Neural progenitor cell (in vitro differentiated cells): ENCODE measurements at regions not wholly inside any gene's neighbourhood (a gene's known extent, or its start where the extent isn't known, plus 50 kb on each side); places are given as distances from the start of the nearest gene placed in this dataset.

Experiments used
- DNase-seq: peaks from one replicate; pipeline ENCODE4 v3.0.0-alpha.2; 2016; ENCODE audit warnings: low spot score
- H2AFZ ChIP-seq: fragments of 200-600 bp; sonication (generic); replicated peaks from 2 replicates; pipeline ENCODE4 v1.6.1; 2016; ENCODE audit warnings: antibody characterized with exemption
- H3F3A ChIP-seq: fragments of 200-600 bp; sonication (generic); 2 replicates; pipeline ENCODE4 v1.6.1; 2016; ENCODE audit warnings: antibody characterized with exemption, low read depth
- H3K27ac ChIP-seq: fragments of 200-600 bp; sonication (generic); 2 replicates; pipeline ENCODE4 v1.5.1; 2016; ENCODE audit warnings: mild to moderate bottlenecking
- H3K27me3 ChIP-seq: fragments of 200-600 bp; sonication (generic); 2 replicates; pipeline ENCODE4 v1.6.1; 2016; ENCODE audit warnings: mild to moderate bottlenecking, moderate library complexity
- H3K36me3 ChIP-seq: fragments of 200-600 bp; sonication (generic); 2 replicates; pipeline ENCODE4 v1.5.1; 2016
- H3K4me1 ChIP-seq: fragments of 200-600 bp; sonication (generic); 2 replicates; pipeline ENCODE4 v1.6.1; 2016; ENCODE audit warnings: mixed run types
- H3K4me2 ChIP-seq: fragments of 200-600 bp; sonication (generic); 2 replicates; pipeline ENCODE4 v1.6.1; 2016
- H3K4me3 ChIP-seq: fragments of 200-600 bp; sonication (generic); 2 replicates; pipeline ENCODE4 v1.5.1; 2016
- H3K79me2 ChIP-seq: fragments of 200-600 bp; sonication (generic); 2 replicates; pipeline ENCODE4 v1.6.1; 2016; ENCODE audit warnings: low read depth
- H3K9ac ChIP-seq: fragments of 200-600 bp; sonication (generic); 2 replicates; pipeline ENCODE4 v1.6.1; 2016
- H3K9me3 ChIP-seq: fragments of 200-600 bp; sonication (generic); 2 replicates; pipeline ENCODE4 v1.5.1; 2016; ENCODE audit warnings: low read depth
- H4K20me1 ChIP-seq: fragments of 200-600 bp; sonication (generic); 2 replicates; pipeline ENCODE4 v1.6.1; 2016; ENCODE audit warnings: low read depth
- H3K27ac Mint-ChIP-seq: 3 replicates; pipeline ENCODE4 v1.8.0; 2021; ENCODE audit warnings: mixed read lengths
- H3K27me3 Mint-ChIP-seq: 2 replicates; pipeline ENCODE4 v1.8.0; 2022; ENCODE audit warnings: low read depth, mild to moderate bottlenecking, inconsistent platforms, moderate library complexity, mixed read lengths; ENCODE audit not compliant: insufficient read depth
- H3K36me3 Mint-ChIP-seq: 3 replicates; pipeline ENCODE4 v1.8.0; 2021; ENCODE audit warnings: mixed read lengths
- H3K4me1 Mint-ChIP-seq: 3 replicates; pipeline ENCODE4 v1.8.0; 2021; ENCODE audit warnings: mixed read lengths
- H3K4me3 Mint-ChIP-seq: 3 replicates; pipeline ENCODE4 v1.8.0; 2021; ENCODE audit warnings: mild to moderate bottlenecking, moderate library complexity, mixed read lengths
- H3K9me3 Mint-ChIP-seq: 3 replicates; pipeline ENCODE4 v1.8.0; 2020; ENCODE audit warnings: mixed read lengths
- EZH2 ChIP-seq: fragments of 200-600 bp; sonication (generic); IDR thresholded peaks from 2 replicates; pipeline ENCODE4 v1.6.1; 2017; ENCODE audit warnings: antibody characterized with exemption, mild to moderate bottlenecking, moderate library complexity
- EZH2phosphoT487 ChIP-seq: fragments of 200-600 bp; sonication (generic); IDR thresholded peaks from 2 replicates; pipeline ENCODE4 v1.6.1; 2017; ENCODE audit warnings: antibody characterized with exemption
- TF ChIP-seq, protein P1 (sequence below): fragments of 200-600 bp; sonication (generic); IDR thresholded peaks from 2 replicates; pipeline ENCODE4 v1.5.1; 2017; ENCODE audit warnings: antibody characterized with exemption, mild to moderate bottlenecking

DNA sequence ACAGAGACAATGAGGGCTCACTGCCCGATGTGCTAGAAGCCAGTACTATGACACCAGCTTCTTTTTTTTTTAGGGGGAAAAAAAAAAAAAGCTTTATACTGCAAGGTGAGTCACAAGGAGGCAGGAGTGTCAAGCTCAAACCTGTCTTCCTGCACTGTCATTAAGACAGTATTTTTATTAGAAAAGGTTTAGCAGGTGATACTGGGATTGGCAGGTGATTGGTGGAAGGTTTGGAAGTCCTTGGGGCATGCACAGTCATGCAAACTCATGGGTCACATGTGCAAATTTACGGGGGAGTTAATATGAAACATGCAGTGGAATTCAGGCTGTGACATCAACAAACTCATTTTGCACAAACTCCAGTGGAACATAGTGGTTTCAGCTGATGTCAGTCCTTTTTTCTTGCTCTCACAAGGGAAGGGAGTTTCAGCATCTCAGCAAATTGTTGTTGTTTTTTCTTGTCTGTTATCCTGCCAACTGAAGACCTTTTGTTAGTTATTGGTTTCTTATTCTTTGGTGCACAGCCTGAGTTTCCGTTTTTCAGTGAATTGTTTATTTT lies 530.6 kb downstream of the ANKRD7 start:
- Histone ChIP-seq H3K79me2 (no peaks in the 10 kb centered on the region), H3K4me2 (no peak overlapping the region), H3K9ac (no peak overlapping the region), H3K36me3 (no peaks in the 10 kb centered on the region), H3F3A (no peaks in the 10 kb centered on the region), H3K4me1 (no peaks in the 10 kb centered on the region), H4K20me1 (no peaks in the 10 kb centered on the region), H3K27ac (no peak overlapping the region), H3K9me3 (no peaks in the 10 kb centered on the region), H3K27me3 (no peaks in the 10 kb centered on the region), H2AFZ (no peak overlapping the region), H3K4me3 (no peak overlapping the region)
- DNase-seq = no peak
- no peak overlapping the region for H3K4me3 Mint-ChIP-seq
- peaks cover under 1% of the 10 kb centered on the region for H3K9me3 Mint-ChIP-seq
- peaks cover 3% of the 10 kb centered on the region for H3K27me3 Mint-ChIP-seq
- H3K36me3 Mint-ChIP-seq = no peaks in the 10 kb centered on the region
- TF ChIP-seq EZH2 (no peak), EZH2phosphoT487 (no peak)
- TF ChIP-seq, protein P1, sequence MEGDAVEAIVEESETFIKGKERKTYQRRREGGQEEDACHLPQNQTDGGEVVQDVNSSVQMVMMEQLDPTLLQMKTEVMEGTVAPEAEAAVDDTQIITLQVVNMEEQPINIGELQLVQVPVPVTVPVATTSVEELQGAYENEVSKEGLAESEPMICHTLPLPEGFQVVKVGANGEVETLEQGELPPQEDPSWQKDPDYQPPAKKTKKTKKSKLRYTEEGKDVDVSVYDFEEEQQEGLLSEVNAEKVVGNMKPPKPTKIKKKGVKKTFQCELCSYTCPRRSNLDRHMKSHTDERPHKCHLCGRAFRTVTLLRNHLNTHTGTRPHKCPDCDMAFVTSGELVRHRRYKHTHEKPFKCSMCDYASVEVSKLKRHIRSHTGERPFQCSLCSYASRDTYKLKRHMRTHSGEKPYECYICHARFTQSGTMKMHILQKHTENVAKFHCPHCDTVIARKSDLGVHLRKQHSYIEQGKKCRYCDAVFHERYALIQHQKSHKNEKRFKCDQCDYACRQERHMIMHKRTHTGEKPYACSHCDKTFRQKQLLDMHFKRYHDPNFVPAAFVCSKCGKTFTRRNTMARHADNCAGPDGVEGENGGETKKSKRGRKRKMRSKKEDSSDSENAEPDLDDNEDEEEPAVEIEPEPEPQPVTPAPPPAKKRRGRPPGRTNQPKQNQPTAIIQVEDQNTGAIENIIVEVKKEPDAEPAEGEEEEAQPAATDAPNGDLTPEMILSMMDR = no peak
- H3K4me1 Mint-ChIP-seq = no peaks in the 10 kb centered on the region
- no peak overlapping the region for H3K27ac Mint-ChIP-seq

DNA sequence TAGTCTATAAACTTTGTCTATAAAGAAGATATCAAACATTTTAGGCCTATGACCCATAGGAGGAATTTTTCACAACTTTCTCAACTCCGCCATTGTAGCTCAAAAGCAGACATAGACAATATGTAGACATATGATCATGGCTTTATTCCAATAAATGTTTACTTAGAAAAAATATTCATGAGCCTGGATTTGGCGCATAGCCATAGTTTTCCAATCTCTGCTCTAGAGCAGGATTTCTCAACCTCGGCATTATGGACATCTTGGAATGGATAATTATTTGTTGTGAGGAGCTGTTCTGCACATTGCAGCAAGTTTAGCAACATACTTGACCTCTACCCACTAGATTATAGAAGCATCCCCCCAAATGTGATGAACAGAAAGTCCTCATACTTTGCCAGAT lies 532.6 kb downstream of the ANKRD7 start:
- Histone ChIP-seq H3K36me3 (no peaks in the 10 kb centered on the region), H4K20me1 (no peaks in the 10 kb centered on the region), H2AFZ (no peak overlapping the region), H3K27ac (no peak overlapping the region), H3K27me3 (no peaks in the 10 kb centered on the region), H3K9ac (no peak overlapping the region), H3K4me3 (no peak overlapping the region), H3K9me3 (no peaks in the 10 kb centered on the region), H3F3A (no peaks in the 10 kb centered on the region), H3K4me2 (no peak overlapping the region), H3K4me1 (no peaks in the 10 kb centered on the region), H3K79me2 (no peaks in the 10 kb centered on the region)
- Mint-ChIP-seq H3K27me3 (peaks cover 3% of the 10 kb centered on the region), H3K36me3 (no peaks in the 10 kb centered on the region), H3K27ac (no peak overlapping the region), H3K4me3 (no peak overlapping the region), H3K4me1 (no peaks in the 10 kb centered on the region), H3K9me3 (peaks cover 5% of the 10 kb centered on the region)
- no peak for DNase-seq
- TF ChIP-seq EZH2phosphoT487 = no peak
- TF ChIP-seq EZH2 = no peak
- TF ChIP-seq, protein P1 = no peak

DNA sequence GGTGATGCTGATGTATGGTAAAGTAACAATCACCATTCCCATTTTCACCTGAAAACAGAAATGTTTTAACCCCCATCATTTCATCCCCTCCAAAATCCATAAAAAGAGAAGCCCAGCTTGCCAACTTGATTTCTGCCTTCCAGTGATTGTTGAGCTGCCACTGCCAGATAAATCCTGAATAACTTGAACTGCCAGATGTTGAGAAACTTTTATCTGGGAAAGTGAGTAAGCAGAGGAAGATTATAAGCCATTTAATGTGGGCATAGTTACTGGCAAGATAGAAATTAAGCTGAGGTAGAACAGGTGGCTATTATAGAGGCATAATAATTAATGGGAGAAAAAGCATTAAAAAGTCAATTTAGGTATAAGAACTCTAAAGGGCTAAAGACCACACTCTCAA lies 534.1 kb downstream of the ANKRD7 start:
- peaks cover 3% of the 10 kb centered on the region for H3K27me3 Mint-ChIP-seq
- no peaks in the 10 kb centered on the region for H3K36me3 Mint-ChIP-seq
- Histone ChIP-seq H3K27me3 (no peaks in the 10 kb centered on the region), H3K9me3 (no peaks in the 10 kb centered on the region), H3F3A (no peaks in the 10 kb centered on the region), H3K27ac (no peak overlapping the region), H3K4me3 (no peak overlapping the region), H4K20me1 (no peaks in the 10 kb centered on the region), H3K79me2 (no peaks in the 10 kb centered on the region), H3K4me1 (no peaks in the 10 kb centered on the region), H2AFZ (no peak overlapping the region), H3K36me3 (no peaks in the 10 kb centered on the region), H3K9ac (no peak overlapping the region), H3K4me2 (no peak overlapping the region)
- peaks cover 5% of the 10 kb centered on the region for H3K9me3 Mint-ChIP-seq
- TF ChIP-seq EZH2phosphoT487 (no peak), EZH2 (no peak)
- TF ChIP-seq, protein P1 = no peak
- H3K4me1 Mint-ChIP-seq = no peaks in the 10 kb centered on the region
- no peak for DNase-seq
- H3K4me3 Mint-ChIP-seq = no peak overlapping the region
- H3K27ac Mint-ChIP-seq = no peak overlapping the region
